ENCODE measurements at regions not wholly inside any gene's neighbourhood (a gene's known extent, or its start where the extent isn't known, plus 50 kb on each side); places are given as distances from the start of the nearest gene placed in this dataset.

GRCh38 chr17:77449373-77449907 is 308.7 kb downstream of the SEC14L1 start:
- no peak for DNase-seq

DNA sequence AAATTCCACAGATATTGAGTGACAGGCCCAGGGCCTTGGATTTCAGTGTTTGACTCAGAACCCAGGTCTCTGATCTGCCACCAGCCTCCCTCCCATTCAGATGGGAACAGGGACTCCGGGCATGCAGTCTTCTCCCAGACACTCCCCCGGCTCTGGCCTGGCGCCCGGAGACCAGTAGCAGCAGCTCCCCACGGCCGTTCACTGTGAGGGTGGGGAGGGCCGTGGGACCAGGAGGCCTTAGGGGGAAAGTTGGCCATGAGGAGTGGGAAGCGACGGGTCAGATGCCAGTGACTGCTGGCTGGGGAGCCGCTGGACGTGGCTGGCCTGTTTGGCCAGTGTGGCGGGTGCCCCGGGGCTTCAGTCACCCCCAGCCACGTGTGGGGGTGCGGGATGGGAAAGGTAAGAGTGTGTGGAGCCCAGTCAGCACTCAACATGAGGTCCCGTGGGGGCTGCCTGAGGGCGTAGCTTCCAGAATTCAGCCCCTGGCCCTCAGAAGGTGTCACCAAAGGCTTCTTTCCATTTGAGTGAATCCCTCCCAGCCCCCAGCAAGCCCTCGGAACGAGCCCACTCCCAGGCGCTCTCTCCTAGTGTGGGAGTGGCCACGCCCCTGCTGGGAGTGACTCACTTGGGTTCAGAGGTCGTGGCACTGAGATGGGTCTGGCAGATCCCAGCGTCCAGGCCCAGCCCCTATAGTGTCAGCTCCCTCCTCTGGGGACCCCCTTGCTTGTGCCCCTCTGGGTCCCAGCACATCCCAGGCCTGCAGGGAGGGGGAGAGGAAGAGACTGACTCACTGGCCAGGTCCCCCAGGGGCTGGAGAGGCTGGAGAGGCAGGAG is 309.4 kb downstream of the SEC14L1 start:
- DNase-seq: peak; percentile 90

DNA sequence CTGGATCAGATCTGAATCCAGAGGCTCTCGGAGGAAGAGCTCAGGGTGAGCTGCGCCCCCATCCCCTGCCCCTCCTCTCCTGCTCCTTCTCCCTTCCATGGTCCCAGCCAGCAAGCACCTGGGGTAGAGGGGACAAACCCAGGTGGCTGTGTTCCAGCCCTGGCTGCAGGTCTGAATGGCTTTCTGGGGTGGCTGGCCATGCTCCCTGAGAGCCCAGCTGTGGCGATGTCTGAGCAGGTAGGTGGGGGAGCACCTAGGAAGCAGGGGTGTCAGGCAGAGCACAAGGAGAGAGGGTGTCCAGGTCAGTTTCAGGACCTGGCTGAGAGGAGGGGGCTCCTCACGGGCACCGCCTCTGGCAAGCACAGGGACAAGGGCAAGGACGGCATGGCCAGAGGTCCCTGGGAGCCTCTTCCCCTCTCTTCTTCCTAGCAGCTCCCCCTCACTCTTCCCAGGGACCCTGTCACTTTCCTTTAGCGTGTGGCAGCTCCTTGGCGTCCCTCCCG is 310.0 kb downstream of the SEC14L1 start:
- DNase-seq: no peak

GRCh38 chr17:77451245-77451893 is 310.6 kb downstream of the SEC14L1 start:
- DNase-seq: peak; percentile 92

DNA sequence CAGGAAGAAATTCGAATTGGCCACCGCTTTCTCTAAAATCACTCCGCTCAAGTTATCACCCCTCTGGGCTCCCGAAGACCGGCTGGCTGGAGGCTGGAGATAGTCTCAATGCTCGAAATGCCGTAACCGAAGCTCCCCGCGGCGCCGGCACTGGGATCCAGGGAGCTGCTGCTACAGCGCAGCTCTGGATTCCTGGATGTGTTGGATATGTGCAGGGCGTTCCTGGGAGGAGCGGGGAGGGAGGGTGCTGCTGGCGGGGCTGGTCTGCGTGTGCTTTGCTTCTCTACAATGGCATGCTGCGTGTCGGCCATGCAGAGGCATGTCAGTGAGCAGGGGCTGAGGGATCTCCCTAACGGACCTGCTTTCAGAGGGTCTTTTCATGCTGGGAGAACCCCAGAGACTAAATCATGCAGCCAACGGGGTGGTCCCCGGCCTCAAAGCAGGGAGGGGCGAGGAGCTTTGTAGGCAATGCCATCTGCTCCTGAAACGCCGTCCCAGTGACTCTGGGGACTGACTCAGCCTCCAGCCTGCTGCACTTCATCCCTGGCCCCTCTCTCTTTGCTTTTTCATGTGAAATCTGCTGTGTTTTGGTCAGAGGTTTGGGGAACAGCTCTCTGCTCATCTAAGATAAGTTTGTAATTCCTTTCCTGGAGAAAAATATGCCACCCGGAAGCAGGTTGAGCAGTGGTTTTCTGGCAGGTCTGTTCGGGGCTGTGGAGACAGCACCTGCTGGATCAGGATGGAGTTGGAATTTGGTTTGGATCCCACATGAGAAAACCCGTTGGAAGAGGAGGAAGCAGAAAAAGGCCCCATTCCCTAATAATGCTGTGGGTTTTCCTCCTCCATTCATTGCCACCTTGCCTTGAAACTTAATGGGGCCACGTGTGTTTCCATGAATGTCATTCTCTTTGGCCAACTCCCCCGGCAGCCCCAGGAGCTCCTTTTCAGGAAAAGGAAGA is 311.4 kb downstream of the SEC14L1 start:
- peak; percentile 76 for DNase-seq

DNA sequence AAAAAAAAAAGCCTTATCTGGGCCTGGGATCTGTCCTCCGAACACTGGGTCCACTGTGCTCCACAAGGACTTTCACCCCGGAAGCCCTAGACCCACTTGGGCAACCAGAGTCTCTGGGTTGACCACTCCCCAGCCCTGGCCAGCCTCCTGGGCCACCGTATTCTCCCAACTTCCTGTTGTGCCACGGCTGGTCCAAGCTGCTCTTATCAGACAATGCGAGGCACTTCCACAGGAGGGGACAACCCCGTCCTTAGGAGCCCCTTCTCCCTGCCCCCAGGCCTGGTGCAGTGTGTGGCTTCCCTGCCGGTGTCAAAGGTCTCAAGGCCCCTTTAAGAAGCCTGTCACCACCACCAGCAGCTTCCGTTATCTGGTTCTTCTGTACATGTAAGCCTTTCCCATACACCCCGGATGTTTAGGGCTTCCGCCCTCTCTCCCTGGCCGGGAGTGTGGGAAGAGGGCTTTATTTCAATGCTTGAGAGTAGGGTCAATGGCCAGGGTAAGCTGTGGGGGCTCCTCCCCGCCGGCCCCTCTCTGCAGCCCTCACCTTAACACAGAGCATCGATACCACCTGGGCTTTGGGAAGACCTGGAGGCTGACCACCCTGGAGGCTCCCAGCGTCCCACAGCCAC is 313.0 kb downstream of the SEC14L1 start:
- peak; percentile 84 for DNase-seq

GRCh38 chr17:77454242-77455095 is 313.7 kb downstream of the SEC14L1 start:
- DNase-seq: no peak

DNA sequence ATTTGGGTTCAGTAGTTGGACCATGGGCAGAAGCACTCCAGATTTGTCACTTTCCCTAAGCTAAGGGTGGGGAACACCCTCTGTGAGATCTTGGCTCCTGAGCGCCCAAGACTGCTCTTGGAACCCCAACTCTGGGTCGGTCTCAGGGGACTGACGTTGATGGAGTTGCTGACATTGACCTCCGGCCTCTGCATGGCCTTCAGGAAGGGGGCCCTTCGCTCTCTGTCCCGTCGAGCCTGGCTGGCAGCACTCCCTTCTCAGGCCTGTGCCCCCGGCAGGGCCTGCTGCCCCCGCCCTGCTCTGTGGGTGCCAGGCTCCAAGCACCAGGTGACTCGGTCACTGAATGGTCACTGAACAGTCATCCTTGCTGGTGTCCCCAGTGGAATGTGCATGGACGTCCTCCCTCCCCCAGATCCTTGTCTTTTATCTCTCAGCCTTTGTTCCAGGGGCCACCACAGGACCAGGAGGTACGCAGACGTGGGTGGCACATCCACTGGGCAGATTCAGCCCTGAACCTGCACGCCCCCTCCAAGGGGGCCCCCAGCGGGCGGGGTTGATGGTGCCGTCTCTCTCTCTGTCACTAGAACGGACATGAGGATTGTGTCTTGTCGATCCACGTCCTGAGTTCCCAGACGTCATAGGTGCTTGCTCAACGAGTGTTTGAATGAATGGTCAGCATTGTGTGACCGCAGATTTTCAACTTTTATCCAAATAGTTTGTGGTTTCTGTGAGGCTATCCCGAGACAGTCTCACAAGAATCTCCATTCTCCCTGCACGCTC is 314.5 kb downstream of the SEC14L1 start:
- DNase-seq: peak; percentile 78

DNA sequence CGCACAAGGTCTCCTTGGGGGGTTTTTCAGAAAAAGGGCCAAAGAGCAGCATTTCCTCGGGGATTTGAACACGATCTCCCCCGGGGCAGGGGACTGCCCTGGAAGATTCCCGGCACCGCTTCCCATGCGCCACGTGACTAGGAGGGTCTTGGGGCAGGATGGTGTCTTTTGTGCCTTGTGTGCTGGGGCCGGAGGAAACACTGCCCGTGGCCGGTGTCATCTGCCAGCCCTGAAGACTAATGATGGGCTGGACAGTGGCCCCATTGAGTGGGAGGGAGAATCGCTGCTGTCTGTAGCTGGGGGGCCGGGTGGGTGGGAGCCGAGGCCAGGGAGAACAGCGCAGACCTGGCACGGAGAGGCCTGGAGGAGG is 315.1 kb downstream of the SEC14L1 start:
- no peak for DNase-seq

DNA sequence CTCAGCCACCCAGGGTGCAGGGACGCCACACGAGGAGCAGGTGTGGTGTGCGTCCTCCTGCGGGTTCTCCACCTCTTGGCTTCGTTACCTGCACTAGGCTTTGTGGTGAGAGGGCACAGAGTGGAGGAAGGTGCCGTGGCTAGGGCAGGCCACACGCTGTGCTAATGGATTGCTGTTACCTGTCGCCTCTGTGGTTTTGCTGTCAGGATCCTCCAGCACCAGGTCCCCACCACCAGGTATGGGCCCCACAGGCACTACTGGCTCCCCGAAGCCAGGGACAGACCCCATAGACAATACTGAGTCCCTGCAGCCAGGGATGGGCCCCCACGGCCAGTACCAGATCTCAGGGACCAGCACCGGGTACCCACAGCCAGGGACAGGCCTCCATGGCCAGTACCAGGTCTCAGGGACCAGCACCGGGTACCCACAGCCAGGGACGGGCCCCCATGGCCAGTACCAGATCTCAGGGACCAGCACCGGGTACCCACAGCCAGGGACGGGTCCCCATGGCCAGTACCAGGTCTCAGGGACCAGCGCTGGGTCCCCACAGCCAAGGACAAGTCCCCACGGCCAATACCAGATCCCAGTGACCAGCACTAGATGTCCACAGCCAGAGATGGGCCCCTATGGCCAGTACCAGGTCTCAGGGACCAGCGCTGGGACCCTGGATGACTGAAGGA is 315.6 kb downstream of the SEC14L1 start:
- DNase-seq: peak; percentile 77

- peak; percentile 77 for DNase-seq
Observed at GRCh38 chr17:77456951-77457548, 316.3 kb downstream of the SEC14L1 start.

GRCh38 chr17:77457572-77458201 is 316.9 kb downstream of the SEC14L1 start:
- peak; percentile 75 for DNase-seq

- peak; percentile 77 for DNase-seq
Observed at GRCh38 chr17:77458202-77459017, 317.6 kb downstream of the SEC14L1 start.

DNA sequence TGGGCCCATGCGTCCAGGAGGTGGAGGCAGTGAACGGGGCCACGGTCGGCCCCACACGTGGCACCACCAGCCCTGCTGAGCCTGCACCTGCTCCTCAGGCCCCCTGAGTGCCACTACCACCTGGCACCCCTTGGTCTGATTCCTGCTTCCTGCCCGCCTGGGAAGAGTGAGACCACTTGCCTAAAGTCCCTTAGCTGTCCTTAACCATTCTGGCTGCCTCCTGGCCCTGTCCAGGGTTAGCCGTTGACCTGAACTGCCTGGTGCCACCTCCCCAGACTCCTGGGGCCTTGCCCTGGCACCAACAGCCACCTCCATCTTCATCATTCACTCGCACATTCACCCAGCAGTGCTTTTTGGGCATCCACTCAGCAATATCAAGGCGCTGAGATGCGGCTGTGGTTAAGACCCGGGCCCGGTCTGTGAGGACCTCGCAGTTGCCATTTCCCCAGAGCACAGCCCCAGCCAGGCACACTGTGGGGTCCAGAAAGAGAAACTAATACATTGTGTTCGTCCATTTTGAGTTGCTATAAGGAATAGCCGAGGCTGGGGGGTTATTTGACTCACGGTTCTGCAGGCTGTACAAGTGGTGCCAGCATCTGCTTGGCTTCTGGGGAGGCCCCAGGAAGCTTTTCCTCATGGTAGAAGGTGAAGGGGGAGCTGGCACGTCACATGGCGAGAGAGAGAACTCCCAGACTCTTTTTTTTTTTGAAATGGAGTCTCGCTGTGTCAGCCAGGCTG is 318.4 kb downstream of the SEC14L1 start:
- peak; percentile 74 for DNase-seq

DNA sequence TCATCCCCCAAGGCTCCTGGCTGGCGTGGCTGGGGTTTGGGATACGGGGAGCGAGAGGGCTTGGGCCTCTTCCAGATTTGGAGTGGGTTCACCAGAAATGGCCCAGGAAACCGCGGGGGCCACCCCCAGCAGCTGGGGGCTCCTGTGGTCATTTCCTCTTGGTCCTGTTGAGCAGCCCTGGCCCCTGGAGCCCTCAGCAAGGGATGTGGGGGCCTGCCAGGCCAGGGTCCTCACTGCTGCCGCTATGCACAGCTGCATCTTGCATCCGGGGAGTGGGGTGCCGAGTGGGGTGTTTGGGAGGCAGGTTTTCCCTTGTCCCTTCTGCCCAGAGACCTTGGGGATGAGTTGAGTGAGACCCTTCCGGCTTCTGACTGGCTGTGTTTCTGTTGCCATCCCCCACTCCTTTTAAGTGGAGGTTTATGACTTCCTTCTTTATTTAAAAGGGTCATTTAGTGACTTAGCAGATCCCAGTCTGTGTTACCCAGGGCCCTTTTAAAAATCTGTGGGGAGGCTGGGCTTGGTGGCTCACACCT is 319.8 kb downstream of the SEC14L1 start:
- no peak for DNase-seq

- no peak for DNase-seq
Observed at GRCh38 chr17:77461277-77462057, 320.7 kb downstream of the SEC14L1 start.
